A549 (cell line): ENCODE measurements at regions not wholly inside any gene's neighbourhood (a gene's known extent, or its start where the extent isn't known, plus 50 kb on each side); places are given as distances from the start of the nearest gene placed in this dataset.

Source experiments
- ATAC-seq, 2 experiments: fragments of 200-7000 bp in 1 of 2; fragments of >200 bp in 1 of 2; cut with Nextera tagmentation in 1 of 2; cut with Tn5 transposase in 1 of 2; 3 replicates each; pipeline versions ENCODE4 v1.8.0 to v1.9.1; 2018 to 2020; ENCODE audit warnings: mild to moderate bottlenecking in 1 of 2, moderate library complexity in 1 of 2
- CTCF ChIA-PET: fragments of 300-600 bp; sonication (Branson Sonifier 250); formaldehyde crosslinking; extraction: SDS; loops from one replicate; lab custom pipeline; 2021; ENCODE audit warnings: antibody characterized with exemption, inconsistent platforms; lab: Yijun Ruan, JAX
- POLR2A ChIA-PET: fragments of 350-600 bp; formaldehyde crosslinking; extraction: SDS; loops from one replicate; lab custom pipeline; 2021; ENCODE audit warnings: antibody characterized with exemption, inconsistent platforms; lab: Yijun Ruan, JAX
- DNase-seq, 2 experiments: peaks; one replicate each; pipeline versions ENCODE4 v3.0.0 to v3.0.0-alpha.2; 2011 to 2016; ENCODE audit warnings: low read depth in 1 of 2, low spot score in 1 of 2
- FAIRE-seq: peaks from 2 replicates; lab custom pipeline; 2011; peaks lifted over from hg19 to GRCh38; lab: Jason Lieb, UNC
- H3K27ac ChIP-seq, 2 experiments: fragments of >200 bp; sonication (Bioruptor Twin); formaldehyde crosslinking; 3 replicates each; pipeline ENCODE4 v1.5.1; 2016 to 2017
- H3K4me1 ChIP-seq: fragments of >200 bp; sonication (Bioruptor Twin); formaldehyde crosslinking; 3 replicates; pipeline ENCODE4 v1.6.1; 2016
- H3K4me2 ChIP-seq: fragments of >200 bp; sonication (Bioruptor Twin); formaldehyde crosslinking; 3 replicates; pipeline ENCODE4 v1.6.1; 2016
- H3K4me3 ChIP-seq: fragments of >200 bp; sonication (Bioruptor Twin); formaldehyde crosslinking; 3 replicates; pipeline ENCODE4 v1.5.1; 2016
- H3K9me3 ChIP-seq: fragments of >200 bp; sonication (Bioruptor Twin); formaldehyde crosslinking; 3 replicates; pipeline ENCODE4 v1.6.1; 2016
- ATOH8 ChIP-seq: fragments of 250-450 bp; sonication (Bioruptor Pico); IDR thresholded peaks from 2 replicates; pipeline ENCODE4 v1.5.0; 2020; ENCODE audit warnings: low read depth, mild to moderate bottlenecking, moderate library complexity
- BCL3 ChIP-seq: fragments of >200 bp; sonication (Bioruptor Twin); formaldehyde crosslinking; IDR thresholded peaks from 3 replicates; pipeline ENCODE4 v1.6.1; 2016
- CEBPB ChIP-seq, 2 experiments: fragments of >200 bp in 1 of 2; sonication (Bioruptor Twin) in 1 of 2; formaldehyde crosslinking in 1 of 2; IDR thresholded peaks; 2 replicates each; pipeline ENCODE4 v1.6.1; 2012 to 2016
- E2F6 ChIP-seq: IDR thresholded peaks from 2 replicates; pipeline ENCODE4 v1.6.1; 2012; ENCODE audit warnings: low read depth, borderline replicate concordance
- ELK1 ChIP-seq: fragments of 150-350 bp; IDR thresholded peaks from 2 replicates; pipeline ENCODE4 v1.6.1; 2014; ENCODE audit warnings: low read depth, mild to moderate bottlenecking, low read length
- FOSL2 ChIP-seq, 2 experiments: fragments of 450-650 bp in 1 of 2; fragments of >200 bp in 1 of 2; sonication (Bioruptor Twin) in 1 of 2; formaldehyde crosslinking; IDR thresholded peaks; 2 replicates each; pipeline versions ENCODE4 v1.5.0 to v1.6.1; 2016 to 2020; ENCODE audit warnings: mild to moderate bottlenecking in 1 of 2, moderate library complexity in 1 of 2
- GATA3 ChIP-seq: IDR thresholded peaks from 2 replicates; pipeline ENCODE4 v1.6.1; 2012; ENCODE audit warnings: borderline replicate concordance
- HES2 ChIP-seq: fragments of >200 bp; sonication (Bioruptor Twin); formaldehyde crosslinking; IDR thresholded peaks from 2 replicates; pipeline ENCODE4 v1.6.1; 2016
- HEYL ChIP-seq: fragments of 250-450 bp; sonication (Bioruptor Pico); IDR thresholded peaks from 2 replicates; pipeline ENCODE4 v1.8.0; 2021; ENCODE audit warnings: mild to moderate bottlenecking, moderate library complexity
- HOXA7 ChIP-seq: fragments of 250-450 bp; sonication (Bioruptor Pico); IDR thresholded peaks from 2 replicates; pipeline ENCODE4 v1.5.0; 2020; ENCODE audit warnings: mild to moderate bottlenecking, moderate library complexity
- HOXB5 ChIP-seq: fragments of 250-450 bp; sonication (Bioruptor Pico); IDR thresholded peaks from 2 replicates; pipeline ENCODE4 v1.5.0; 2020; ENCODE audit warnings: mild to moderate bottlenecking, moderate library complexity
- JUNB ChIP-seq: fragments of >200 bp; sonication (Bioruptor Twin); formaldehyde crosslinking; IDR thresholded peaks from 2 replicates; pipeline ENCODE4 v1.6.1; 2016
- MAFK ChIP-seq: fragments of 450-650 bp; IDR thresholded peaks from 2 replicates; pipeline ENCODE4 v1.6.1; 2014; ENCODE audit not compliant: partially characterized antibody
- MYC ChIP-seq: IDR thresholded peaks from 2 replicates; pipeline ENCODE4 v1.6.1; 2012; ENCODE audit warnings: mild to moderate bottlenecking, inconsistent platforms, low read length, improper control_type of control experiment, borderline replicate concordance
- NFE2L2 ChIP-seq: fragments of 150-350 bp; conservative IDR thresholded peaks from 2 replicates; pipeline ENCODE4 v1.6.1; 2014; ENCODE audit warnings: low read length
- NR3C1 ChIP-seq: fragments of >200 bp; sonication (Bioruptor Twin); formaldehyde crosslinking; IDR thresholded peaks from 3 replicates; pipeline ENCODE4 v1.6.1; 2017
- REST ChIP-seq: fragments of 200-600 bp; sonication (generic); IDR thresholded peaks from 2 replicates; pipeline ENCODE4 v1.6.1; 2016; ENCODE audit warnings: antibody characterized with exemption, mild to moderate bottlenecking, moderate library complexity
- SMC3 ChIP-seq: fragments of >200 bp; sonication (Bioruptor Twin); formaldehyde crosslinking; IDR thresholded peaks from 3 replicates; pipeline ENCODE4 v1.6.1; 2018; ENCODE audit warnings: inconsistent platforms
- ZFP36 ChIP-seq: fragments of 450-650 bp; IDR thresholded peaks from 2 replicates; pipeline ENCODE4 v1.6.1; 2014; ENCODE audit warnings: borderline replicate concordance; ENCODE audit not compliant: partially characterized antibody
- ZSCAN20 ChIP-seq: fragments of 250-450 bp; sonication (Bioruptor Pico); IDR thresholded peaks from 2 replicates; pipeline ENCODE4 v1.8.0; 2022; ENCODE audit warnings: mild to moderate bottlenecking, moderate library complexity
- WGBS: methylation state at CpG from one replicate; pipeline ENCODE4 v1.1.6; 2017; ENCODE audit errors: missing lambda C conversion rate; 5-methylcytosine and 5-hydroxymethylcytosine counted together

- TF ChIP-seq FOSL2 (IDR thresholded peaks at IDR 0.05), result no peak
- no peak for TF ChIP-seq FOSL2 (CRISPR knock-in tag; IDR thresholded peaks at IDR 0.05)
- TF ChIP-seq E2F6, result no peak
Observed at GRCh38 chr2:217058791-217059755, 199.2 kb upstream of the TNP1 start (continued).

GRCh38 chr2:217057773-217058172, 197.9 kb upstream of the TNP1 start:
- CTCF ChIA-PET, result interaction anchor here (1.2 kb wide), 1 partner anchor 9 kb away, joined by 3 read pairs; no protein-coding TSS in a partner anchor
- H3K4me1 ChIP-seq, result no peaks in the 10 kb centered on the region
- H3K4me2 ChIP-seq, result no peak overlapping the region
- H3K4me3 ChIP-seq, result no peak overlapping the region
- 58% methylated on average over 3 of the region's 3 CpGs for WGBS
- FAIRE-seq, result no peak
- TF ChIP-seq HOXB5 (CRISPR knock-in tag), result no peak
- no peak for TF ChIP-seq ZFP36
- TF ChIP-seq MYC, result no peak
- TF ChIP-seq NFE2L2, result no peak
- no peak for TF ChIP-seq HES2
- TF ChIP-seq JUNB, result no peak
- TF ChIP-seq BCL3, result no peak
- TF ChIP-seq NR3C1, result no peak
- TF ChIP-seq ZSCAN20 (CRISPR knock-in tag), result no peak
- TF ChIP-seq MAFK, result no peak
- no peak for TF ChIP-seq REST
- no peak overlapping the region for H3K27ac ChIP-seq
- no peaks in the 10 kb centered on the region for H3K9me3 ChIP-seq
- POLR2A ChIA-PET, result no interaction called here
- ATAC-seq, result no peak
- no peak for DNase-seq

GRCh38 chr2:217055624-217056023, 195.8 kb upstream of the TNP1 start:
- H3K27ac ChIP-seq, result no peak overlapping the region
- 30% methylated on average over 1 of the region's 1 CpG for WGBS
- POLR2A ChIA-PET, result no interaction called here

More at GRCh38 chr2:217055624-217056023, 195.8 kb upstream of the TNP1 start:
- ATAC-seq, result no peak
- DNase-seq, result no peak
- H3K4me3 ChIP-seq, result no peak overlapping the region
- H3K4me1 ChIP-seq, result no peaks in the 10 kb centered on the region
- no peak overlapping the region for H3K4me2 ChIP-seq
- CTCF ChIA-PET, result no interaction called here
- no peak for FAIRE-seq
- TF ChIP-seq GATA3 (no peak), ATOH8 (CRISPR knock-in tag) (no peak), HOXA7 (CRISPR knock-in tag) (no peak), ELK1 (no peak), SMC3 (no peak), HEYL (CRISPR knock-in tag) (no peak), CEBPB (IDR thresholded peaks at IDR 0.05) (no peak)
- TF ChIP-seq, all 56 proteins: peak for 0
- no peaks in the 10 kb centered on the region for H3K9me3 ChIP-seq
